Suprapubic skin (tissue), 4 donors: ENCODE measurements at regions not wholly inside any gene's neighbourhood (a gene's known extent, or its start where the extent isn't known, plus 50 kb on each side); places are given as distances from the start of the nearest gene placed in this dataset.

Source experiments
- DNase-seq, 2 donors: peaks; one replicate each; pipeline ENCODE4 v3.0.0-alpha.2; 2019; ENCODE audit warnings: low spot score in 2 of 2
- H3K27ac ChIP-seq: fragments of 200-600 bp; sonication (generic); one replicate; pipeline ENCODE4 v1.5.1; 2019
- H3K27me3 ChIP-seq: fragments of 200-600 bp; sonication (generic); one replicate; pipeline ENCODE4 v1.5.1; 2019
- H3K36me3 ChIP-seq: fragments of 200-600 bp; sonication (generic); one replicate; pipeline ENCODE4 v1.5.1; 2019
- H3K4me1 ChIP-seq: fragments of 200-600 bp; sonication (generic); one replicate; pipeline ENCODE4 v1.5.1; 2019
- H3K4me3 ChIP-seq: fragments of 200-600 bp; sonication (generic); one replicate; pipeline ENCODE4 v1.5.1; 2019; ENCODE audit warnings: mild to moderate bottlenecking
- H3K9me3 ChIP-seq: fragments of 200-600 bp; sonication (generic); one replicate; pipeline ENCODE4 v1.5.1; 2019
- EP300 ChIP-seq: sonication (generic); formaldehyde crosslinking; IDR thresholded peaks from one replicate; pipeline ENCODE4 v1.6.1; 2017; ENCODE audit warnings: antibody characterized with exemption
- POLR2A ChIP-seq, 2 donors: fragments of 450-650 bp; IDR thresholded peaks; one replicate each; pipeline ENCODE4 v1.6.1; 2017; ENCODE audit warnings: antibody characterized with exemption in 2 of 2, mild to moderate bottlenecking in 2 of 2, moderate library complexity in 2 of 2
- POLR2AphosphoS5 ChIP-seq, 3 donors: sonication (generic); formaldehyde crosslinking; IDR thresholded peaks; one replicate each; pipeline ENCODE4 v1.6.1; 2017; ENCODE audit warnings: antibody characterized with exemption in 3 of 3
- WGBS: methylation state at CpG from one replicate; pipeline ENCODE4 v1.1.5; 2018; 5-methylcytosine and 5-hydroxymethylcytosine counted together
- TF ChIP-seq, protein P1 (sequence below), 2 donors: fragments of 200-600 bp in 1 of 2; fragments of 450-650 bp in 1 of 2; sonication (generic) in 1 of 2; IDR thresholded peaks; one replicate each; pipeline ENCODE4 v1.5.1; 2016 to 2019; ENCODE audit warnings: antibody characterized with exemption in 2 of 2, mild to moderate bottlenecking in 1 of 2, moderate library complexity in 1 of 2

GRCh38 chr20:22802296-22802695 is 217.9 kb upstream of the FOXA2 start:
- no peak overlapping the region for H3K27ac ChIP-seq
- 77% methylated on average over 2 of the region's 2 CpGs for WGBS
- no peak overlapping the region for H3K4me3 ChIP-seq
- TF ChIP-seq POLR2A (IDR thresholded peaks at IDR 0.05) = no peak
- no peak for TF ChIP-seq EP300
- no peak for TF ChIP-seq POLR2AphosphoS5 (IDR thresholded peaks at IDR 0.05)
- TF ChIP-seq, protein P1, sequence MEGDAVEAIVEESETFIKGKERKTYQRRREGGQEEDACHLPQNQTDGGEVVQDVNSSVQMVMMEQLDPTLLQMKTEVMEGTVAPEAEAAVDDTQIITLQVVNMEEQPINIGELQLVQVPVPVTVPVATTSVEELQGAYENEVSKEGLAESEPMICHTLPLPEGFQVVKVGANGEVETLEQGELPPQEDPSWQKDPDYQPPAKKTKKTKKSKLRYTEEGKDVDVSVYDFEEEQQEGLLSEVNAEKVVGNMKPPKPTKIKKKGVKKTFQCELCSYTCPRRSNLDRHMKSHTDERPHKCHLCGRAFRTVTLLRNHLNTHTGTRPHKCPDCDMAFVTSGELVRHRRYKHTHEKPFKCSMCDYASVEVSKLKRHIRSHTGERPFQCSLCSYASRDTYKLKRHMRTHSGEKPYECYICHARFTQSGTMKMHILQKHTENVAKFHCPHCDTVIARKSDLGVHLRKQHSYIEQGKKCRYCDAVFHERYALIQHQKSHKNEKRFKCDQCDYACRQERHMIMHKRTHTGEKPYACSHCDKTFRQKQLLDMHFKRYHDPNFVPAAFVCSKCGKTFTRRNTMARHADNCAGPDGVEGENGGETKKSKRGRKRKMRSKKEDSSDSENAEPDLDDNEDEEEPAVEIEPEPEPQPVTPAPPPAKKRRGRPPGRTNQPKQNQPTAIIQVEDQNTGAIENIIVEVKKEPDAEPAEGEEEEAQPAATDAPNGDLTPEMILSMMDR (IDR thresholded peaks at IDR 0.05) = no peak
- no peaks in the 10 kb centered on the region for H3K9me3 ChIP-seq
- H3K27me3 ChIP-seq = no peaks in the 10 kb centered on the region
- DNase-seq = no peak
- no peaks in the 10 kb centered on the region for H3K36me3 ChIP-seq
- H3K4me1 ChIP-seq = no peaks in the 10 kb centered on the region

DNA sequence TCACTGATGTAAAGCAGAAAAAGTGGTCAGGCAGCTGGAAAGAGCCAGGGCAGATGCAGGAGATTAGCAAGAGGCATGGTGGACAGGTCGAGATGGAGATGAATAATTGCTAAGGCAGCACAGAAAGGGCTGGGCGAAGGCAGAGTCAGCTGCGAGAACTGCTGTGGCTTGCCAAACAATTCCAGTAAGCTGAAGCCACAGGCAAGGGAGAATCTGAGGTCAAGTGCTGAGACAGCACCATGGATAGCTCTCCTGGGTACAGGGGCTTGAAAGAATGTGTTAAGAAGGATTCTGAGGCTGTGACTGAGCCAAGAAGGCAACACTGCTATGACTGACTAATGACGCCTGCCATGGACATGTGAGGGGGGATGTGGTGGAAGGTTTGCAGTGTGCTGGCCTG is 220.8 kb upstream of the FOXA2 start:
- Histone ChIP-seq H3K27ac (no peak overlapping the region), H3K9me3 (no peaks in the 10 kb centered on the region), H3K4me1 (no peaks in the 10 kb centered on the region), H3K27me3 (no peaks in the 10 kb centered on the region), H3K36me3 (no peaks in the 10 kb centered on the region), H3K4me3 (no peak overlapping the region)
- no peak for DNase-seq
- WGBS = 50% methylated on average over 4 of the region's 4 CpGs
- TF ChIP-seq, protein P1 (IDR thresholded peaks at IDR 0.05) = no peak
- no peak for TF ChIP-seq EP300
- no peak for TF ChIP-seq POLR2A (IDR thresholded peaks at IDR 0.05)
- no peak for TF ChIP-seq POLR2AphosphoS5 (IDR thresholded peaks at IDR 0.05)

- Histone ChIP-seq H3K36me3 (no peaks in the 10 kb centered on the region), H3K27me3 (no peaks in the 10 kb centered on the region), H3K9me3 (no peaks in the 10 kb centered on the region), H3K4me1 (no peaks in the 10 kb centered on the region), H3K4me3 (no peak overlapping the region), H3K27ac (no peak overlapping the region)
- TF ChIP-seq, protein P1 (IDR thresholded peaks at IDR 0.05) = no peak
- no peak for TF ChIP-seq POLR2A (IDR thresholded peaks at IDR 0.05)
- no peak for TF ChIP-seq EP300
- no peak for TF ChIP-seq POLR2AphosphoS5 (IDR thresholded peaks at IDR 0.05)
- WGBS = 82% methylated on average over 3 of the region's 3 CpGs
- no peak for DNase-seq
These were observed 221.6 kb upstream of the FOXA2 start for GRCh38 chr20:22805996-22806395.

DNA sequence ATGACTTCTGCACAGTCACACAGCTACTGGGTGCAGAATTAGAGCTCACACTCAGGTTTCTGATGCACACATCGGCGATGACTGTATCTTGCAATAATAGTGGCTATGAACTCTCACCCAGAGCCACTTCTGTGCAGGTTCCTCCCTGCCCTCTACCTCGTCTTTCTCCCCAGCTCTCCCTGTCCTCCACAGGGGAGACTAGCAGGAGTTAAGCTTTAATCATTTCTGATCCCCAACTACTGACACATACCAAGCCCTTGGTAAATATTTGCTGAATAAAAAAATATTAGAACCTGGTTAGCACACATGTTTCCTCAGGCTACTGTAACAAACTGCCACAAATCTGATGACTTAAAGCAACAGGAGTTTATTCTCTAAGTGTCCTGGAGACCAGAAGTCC is 222.7 kb upstream of the FOXA2 start:
- DNase-seq = no peak
- Histone ChIP-seq H3K27me3 (no peaks in the 10 kb centered on the region), H3K4me3 (no peak overlapping the region), H3K9me3 (no peaks in the 10 kb centered on the region), H3K4me1 (no peaks in the 10 kb centered on the region), H3K36me3 (no peaks in the 10 kb centered on the region), H3K27ac (no peak overlapping the region)
- no peak for TF ChIP-seq POLR2AphosphoS5 (IDR thresholded peaks at IDR 0.05)
- TF ChIP-seq EP300 = no peak
- no peak for TF ChIP-seq POLR2A (IDR thresholded peaks at IDR 0.05)
- TF ChIP-seq, protein P1 (IDR thresholded peaks at IDR 0.05) = no peak
- WGBS = 78% methylated on average over 3 of the region's 3 CpGs

DNA sequence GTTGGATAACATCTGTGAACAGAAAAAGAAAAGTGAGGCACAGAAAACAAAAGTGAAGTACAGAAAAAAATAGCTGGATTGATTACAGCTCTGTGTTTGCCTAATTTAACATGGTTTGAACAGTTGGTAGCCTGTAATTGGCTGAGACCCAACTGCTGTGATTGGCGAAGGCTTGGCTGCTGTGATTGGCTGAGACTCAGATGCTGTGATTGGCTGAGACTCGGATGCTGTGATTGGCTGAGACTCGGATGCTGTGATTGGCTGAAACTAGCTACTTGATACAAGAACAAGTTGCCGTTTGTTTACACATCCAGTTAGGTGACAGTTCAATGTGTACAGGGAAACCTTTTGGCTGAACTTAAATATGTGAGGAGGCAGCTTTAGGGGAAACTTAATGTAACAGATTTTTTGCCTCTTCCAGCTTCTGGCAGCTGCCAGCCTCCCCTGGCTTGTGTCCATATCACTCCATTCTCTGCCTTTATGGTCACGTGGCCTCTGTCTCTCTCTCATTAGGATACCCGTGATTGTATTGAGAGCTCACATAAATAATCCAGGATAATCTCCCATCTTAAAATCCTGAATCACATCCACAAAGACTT is 223.4 kb upstream of the FOXA2 start:
- 52% methylated on average over 6 of the region's 6 CpGs for WGBS
- Histone ChIP-seq H3K9me3 (no peaks in the 10 kb centered on the region), H3K27ac (no peak overlapping the region), H3K27me3 (no peaks in the 10 kb centered on the region), H3K4me1 (no peaks in the 10 kb centered on the region), H3K36me3 (no peaks in the 10 kb centered on the region), H3K4me3 (no peak overlapping the region)
- DNase-seq = no peak
- TF ChIP-seq, protein P1 (IDR thresholded peaks at IDR 0.05) = no peak
- TF ChIP-seq POLR2A (IDR thresholded peaks at IDR 0.05) (no peak), EP300 (no peak), POLR2AphosphoS5 (IDR thresholded peaks at IDR 0.05) (no peak)
